ENCODE measurements at regions not wholly inside any gene's neighbourhood (a gene's known extent, or its start where the extent isn't known, plus 50 kb on each side); places are given as distances from the start of the nearest gene placed in this dataset.

DNA sequence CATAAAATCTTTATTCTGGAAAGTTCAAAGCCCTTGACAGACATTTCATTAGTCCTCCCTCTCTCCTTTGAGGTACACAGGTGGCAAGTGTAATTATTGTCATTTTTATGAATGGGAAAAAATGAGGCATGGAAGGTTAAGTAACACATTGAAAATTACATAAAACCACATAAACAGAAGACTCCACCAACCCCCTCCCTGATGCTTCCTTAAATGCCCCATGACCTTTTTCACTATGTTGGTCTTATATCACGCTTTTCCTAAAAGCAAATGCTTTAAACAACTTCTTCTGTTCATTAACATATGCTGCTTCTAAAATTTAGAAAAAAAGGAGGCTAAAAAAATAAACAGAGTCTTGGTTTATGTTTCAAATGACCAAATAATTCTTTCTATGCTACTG is 648.4 kb downstream of the PTPRC start:
- H3K4me3 Mint-ChIP-seq, result no peak overlapping the region
- peak overlapping the region in 1 of 3 experiments; percentile 13 for H3K27ac Mint-ChIP-seq
- TF ChIP-seq, protein P1, sequence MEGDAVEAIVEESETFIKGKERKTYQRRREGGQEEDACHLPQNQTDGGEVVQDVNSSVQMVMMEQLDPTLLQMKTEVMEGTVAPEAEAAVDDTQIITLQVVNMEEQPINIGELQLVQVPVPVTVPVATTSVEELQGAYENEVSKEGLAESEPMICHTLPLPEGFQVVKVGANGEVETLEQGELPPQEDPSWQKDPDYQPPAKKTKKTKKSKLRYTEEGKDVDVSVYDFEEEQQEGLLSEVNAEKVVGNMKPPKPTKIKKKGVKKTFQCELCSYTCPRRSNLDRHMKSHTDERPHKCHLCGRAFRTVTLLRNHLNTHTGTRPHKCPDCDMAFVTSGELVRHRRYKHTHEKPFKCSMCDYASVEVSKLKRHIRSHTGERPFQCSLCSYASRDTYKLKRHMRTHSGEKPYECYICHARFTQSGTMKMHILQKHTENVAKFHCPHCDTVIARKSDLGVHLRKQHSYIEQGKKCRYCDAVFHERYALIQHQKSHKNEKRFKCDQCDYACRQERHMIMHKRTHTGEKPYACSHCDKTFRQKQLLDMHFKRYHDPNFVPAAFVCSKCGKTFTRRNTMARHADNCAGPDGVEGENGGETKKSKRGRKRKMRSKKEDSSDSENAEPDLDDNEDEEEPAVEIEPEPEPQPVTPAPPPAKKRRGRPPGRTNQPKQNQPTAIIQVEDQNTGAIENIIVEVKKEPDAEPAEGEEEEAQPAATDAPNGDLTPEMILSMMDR (IDR thresholded peaks at IDR 0.05; ENCODE audit: unreplicated experiment in 3 of 3), result no peak
- no peaks in the 10 kb centered on the region for H3K36me3 Mint-ChIP-seq (ENCODE audit: low read depth)
- H3K4me1 Mint-ChIP-seq, result peaks cover 6% of the 10 kb centered on the region
- no peaks in the 10 kb centered on the region for H3K9me3 Mint-ChIP-seq
- H3K27me3 Mint-ChIP-seq (ENCODE audit: low read depth), result no peaks in the 10 kb centered on the region

DNA sequence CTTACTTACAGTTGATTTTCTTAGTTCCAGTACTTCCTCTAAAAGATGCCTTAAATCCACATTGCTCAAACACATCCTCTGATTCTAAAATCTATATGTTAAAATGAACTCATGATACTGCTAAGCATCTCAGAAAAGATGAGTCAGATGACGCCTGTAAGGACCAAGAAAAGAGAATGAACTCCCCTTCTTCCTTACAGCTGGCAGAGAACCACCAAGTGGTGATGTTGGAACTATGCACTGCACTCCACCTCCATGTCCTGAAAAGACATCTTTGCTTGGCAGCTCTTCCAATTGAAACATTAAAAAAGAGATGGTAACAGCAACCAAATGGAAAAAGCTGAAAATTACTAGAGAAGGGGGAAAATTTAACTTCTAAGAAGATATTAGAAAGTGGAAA is 648.8 kb downstream of the PTPRC start:
- TF ChIP-seq, protein P1 (IDR thresholded peaks at IDR 0.05; ENCODE audit: unreplicated experiment in 3 of 3), result no peak
- H3K4me1 Mint-ChIP-seq, result peaks cover 6% of the 10 kb centered on the region
- no peaks in the 10 kb centered on the region for H3K9me3 Mint-ChIP-seq
- no peaks in the 10 kb centered on the region for H3K36me3 Mint-ChIP-seq (ENCODE audit: low read depth)
- no peaks in the 10 kb centered on the region for H3K27me3 Mint-ChIP-seq (ENCODE audit: low read depth)
- no peak overlapping the region for H3K4me3 Mint-ChIP-seq
- H3K27ac Mint-ChIP-seq, result peak overlapping the region in 1 of 3 experiments; percentile 13

DNA sequence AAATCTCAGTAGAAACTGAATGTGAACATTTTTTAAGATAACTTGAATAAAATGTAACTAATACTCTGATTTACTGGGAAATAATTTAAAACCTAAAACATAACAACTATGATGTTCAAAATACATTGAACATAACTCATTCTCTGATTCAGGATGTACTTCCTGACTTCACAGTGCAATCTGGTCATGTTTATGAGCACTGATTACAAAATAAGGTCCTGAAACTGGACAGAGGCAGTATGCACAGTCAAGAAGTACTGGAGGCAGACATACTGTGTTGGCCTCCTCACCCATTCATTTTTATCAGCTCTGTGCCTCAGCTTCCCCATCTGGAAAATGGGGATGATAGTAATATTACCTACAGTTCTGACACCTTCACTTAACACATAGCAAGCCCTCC is 651.3 kb downstream of the PTPRC start:
- Mint-ChIP-seq H3K9me3 (no peaks in the 10 kb centered on the region), H3K4me1 (no peaks in the 10 kb centered on the region), H3K36me3 (ENCODE audit: low read depth) (no peaks in the 10 kb centered on the region), H3K27me3 (ENCODE audit: low read depth) (no peaks in the 10 kb centered on the region), H3K4me3 (no peak overlapping the region), H3K27ac (no peak overlapping the region)
- TF ChIP-seq, protein P1 (IDR thresholded peaks at IDR 0.05; ENCODE audit: unreplicated experiment in 3 of 3), result no peak

DNA sequence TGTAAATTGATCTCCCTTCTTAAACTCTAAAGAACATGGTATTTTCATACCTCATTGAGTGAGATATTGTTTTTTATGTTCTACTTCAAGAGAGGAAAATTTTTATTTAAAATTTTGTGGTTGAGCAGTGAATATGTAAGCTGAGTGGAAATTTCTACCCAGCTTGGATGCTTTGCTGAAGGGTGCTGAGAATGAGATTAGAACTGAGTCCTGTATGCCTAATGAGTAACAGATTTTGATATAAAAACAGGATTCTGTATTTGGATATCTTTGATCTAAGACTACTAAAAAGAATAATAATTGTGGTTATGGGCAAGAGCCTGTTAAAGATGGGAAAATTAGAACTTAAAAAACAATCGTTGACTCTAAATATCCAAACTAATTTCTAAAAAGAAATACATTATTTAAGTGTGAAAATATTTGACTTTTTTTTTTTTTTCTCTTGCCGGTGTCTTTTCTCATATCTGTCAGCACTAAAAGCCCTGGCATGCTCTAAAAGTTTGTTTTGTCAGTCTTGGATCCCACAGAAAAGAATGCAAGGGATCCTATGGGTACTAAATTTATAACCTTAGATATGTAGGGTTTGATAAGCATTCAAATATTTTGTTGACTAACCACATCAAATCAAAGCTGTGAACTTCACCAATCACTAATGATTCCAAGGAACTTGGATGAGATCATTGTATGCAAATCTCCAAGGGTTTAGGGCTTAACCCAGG is 652.3 kb downstream of the PTPRC start:
- Mint-ChIP-seq H3K27ac (no peak overlapping the region), H3K9me3 (no peaks in the 10 kb centered on the region), H3K4me3 (no peak overlapping the region), H3K4me1 (no peaks in the 10 kb centered on the region), H3K36me3 (ENCODE audit: low read depth) (no peaks in the 10 kb centered on the region), H3K27me3 (ENCODE audit: low read depth) (no peaks in the 10 kb centered on the region)
- TF ChIP-seq, protein P1 (IDR thresholded peaks at IDR 0.05; ENCODE audit: unreplicated experiment in 3 of 3), result no peak

DNA sequence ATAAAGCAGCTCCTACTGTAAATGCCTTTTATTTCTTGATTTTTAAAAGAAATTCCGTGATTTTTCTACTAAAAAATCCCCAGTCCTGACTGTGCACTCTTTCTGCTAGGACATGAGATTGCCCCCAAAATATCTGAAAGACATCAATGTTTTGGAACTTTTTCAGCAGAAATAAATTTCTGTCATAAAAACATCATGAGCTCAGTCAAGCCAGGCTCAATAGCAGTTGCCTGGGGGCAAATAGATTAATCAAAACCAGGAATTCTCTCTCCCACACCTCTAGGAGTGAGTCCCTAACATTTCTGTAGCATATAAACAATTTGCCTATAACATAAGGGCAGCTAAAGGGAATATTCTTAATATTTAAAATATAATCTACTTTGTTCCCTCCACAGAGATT is 654.1 kb downstream of the PTPRC start:
- H3K4me3 Mint-ChIP-seq, result no peak overlapping the region
- no peaks in the 10 kb centered on the region for H3K9me3 Mint-ChIP-seq
- no peaks in the 10 kb centered on the region for H3K36me3 Mint-ChIP-seq (ENCODE audit: low read depth)
- H3K27me3 Mint-ChIP-seq (ENCODE audit: low read depth), result no peaks in the 10 kb centered on the region
- TF ChIP-seq, protein P1 (IDR thresholded peaks at IDR 0.05; ENCODE audit: unreplicated experiment in 3 of 3), result no peak
- peak overlapping the region in 1 of 3 experiments; percentile 43 for H3K27ac Mint-ChIP-seq
- no peaks in the 10 kb centered on the region for H3K4me1 Mint-ChIP-seq

DNA sequence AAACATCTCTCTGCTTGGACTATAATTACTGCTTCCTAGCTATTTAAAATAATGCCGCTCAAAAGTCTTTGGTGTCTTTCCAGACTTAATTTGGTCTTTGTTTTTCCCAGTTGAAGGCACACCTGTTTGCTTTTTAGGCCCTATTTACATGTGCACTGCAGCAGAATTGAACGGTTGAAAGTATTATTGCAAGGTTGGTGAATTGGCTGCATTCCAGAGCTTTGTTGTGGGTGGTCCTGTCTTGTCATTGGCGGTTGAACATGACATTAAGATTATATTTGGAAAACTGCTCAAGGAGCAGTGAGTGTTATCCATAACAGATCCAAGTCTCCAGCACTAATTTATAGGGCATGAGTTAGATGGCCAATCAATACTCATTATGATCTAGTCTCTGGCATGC is 656.3 kb downstream of the PTPRC start:
- peak overlapping the region in 1 of 3 experiments; percentile 43 for H3K27ac Mint-ChIP-seq

More for the DNA sequence above, 656.3 kb downstream of the PTPRC start:
- H3K4me1 Mint-ChIP-seq, result no peaks in the 10 kb centered on the region
- H3K9me3 Mint-ChIP-seq, result no peaks in the 10 kb centered on the region
- TF ChIP-seq, protein P1 (IDR thresholded peaks at IDR 0.05; ENCODE audit: unreplicated experiment in 3 of 3), result no peak
- H3K36me3 Mint-ChIP-seq (ENCODE audit: low read depth), result no peaks in the 10 kb centered on the region
- no peaks in the 10 kb centered on the region for H3K27me3 Mint-ChIP-seq (ENCODE audit: low read depth)
- no peak overlapping the region for H3K4me3 Mint-ChIP-seq
